HG03108 (cell line): ENCODE measurements at regions not wholly inside any gene's neighbourhood (a gene's known extent, or its start where the extent isn't known, plus 50 kb on each side); places are given as distances from the start of the nearest gene placed in this dataset.

Experiments used
- ATAC-seq: cut with Tn5 transposase; IDR thresholded peaks from one replicate; pipeline ENCODE4 v1.9.1; 2021; ENCODE audit warnings: moderate library complexity; ENCODE audit not compliant: unreplicated experiment

DNA sequence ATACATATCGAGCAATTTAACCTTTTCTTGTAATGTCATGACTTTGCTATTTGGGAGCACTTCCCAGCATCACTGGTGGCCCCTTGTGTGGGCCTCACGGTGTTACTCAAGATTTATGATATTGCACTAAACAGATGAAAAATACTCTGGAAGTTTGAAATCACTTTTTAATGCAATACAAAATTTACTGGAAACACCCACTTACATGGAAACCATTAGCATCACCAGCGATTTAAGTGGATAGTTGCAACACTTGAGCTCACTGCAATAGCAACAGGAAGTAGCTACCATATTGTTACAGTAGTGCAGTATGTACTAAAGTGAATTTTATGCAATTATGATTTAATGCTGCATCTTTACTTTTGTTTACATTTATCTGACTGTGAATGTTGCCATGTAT, 184.4 kb downstream of the MDFIC start:
- no peak for ATAC-seq

DNA sequence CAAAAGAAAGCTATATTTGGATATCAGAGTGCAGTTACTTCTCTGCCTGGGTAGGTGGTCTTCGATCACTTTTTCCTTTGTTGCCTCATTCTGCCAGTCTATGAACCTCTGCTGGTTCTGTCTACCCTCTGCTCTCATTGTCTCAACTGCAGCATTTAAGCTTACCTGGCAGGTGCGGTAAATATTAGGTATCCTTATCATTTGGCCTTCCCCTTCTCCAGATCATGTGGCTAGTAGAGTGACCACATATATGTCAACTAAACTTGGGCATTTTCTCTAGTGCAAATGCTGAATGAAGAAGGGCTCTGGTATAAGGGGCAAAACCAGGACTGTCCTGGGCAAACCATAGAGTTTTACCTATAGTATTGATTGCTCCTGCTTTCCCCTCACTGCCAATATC, 180.8 kb downstream of the MDFIC start:
- no peak for ATAC-seq

DNA sequence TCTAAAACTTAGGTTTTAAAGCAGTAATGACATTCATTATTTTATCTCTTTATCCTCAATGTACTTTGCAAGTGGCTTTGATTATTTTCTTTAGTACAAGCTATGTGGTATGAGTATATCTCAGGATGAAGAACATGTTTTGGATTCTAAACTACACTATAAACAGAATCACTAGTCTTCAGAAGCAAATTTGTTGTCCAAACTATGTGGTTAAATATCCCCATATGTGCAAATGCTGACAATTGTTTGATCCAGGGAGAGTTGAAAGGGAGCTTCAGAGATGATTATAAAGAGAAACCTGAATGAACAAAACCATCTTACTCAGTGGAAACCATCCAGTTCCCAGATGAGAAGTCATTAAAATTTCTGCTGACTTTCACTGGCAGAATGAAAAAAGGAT, 179.3 kb downstream of the MDFIC start:
- no peak for ATAC-seq

DNA sequence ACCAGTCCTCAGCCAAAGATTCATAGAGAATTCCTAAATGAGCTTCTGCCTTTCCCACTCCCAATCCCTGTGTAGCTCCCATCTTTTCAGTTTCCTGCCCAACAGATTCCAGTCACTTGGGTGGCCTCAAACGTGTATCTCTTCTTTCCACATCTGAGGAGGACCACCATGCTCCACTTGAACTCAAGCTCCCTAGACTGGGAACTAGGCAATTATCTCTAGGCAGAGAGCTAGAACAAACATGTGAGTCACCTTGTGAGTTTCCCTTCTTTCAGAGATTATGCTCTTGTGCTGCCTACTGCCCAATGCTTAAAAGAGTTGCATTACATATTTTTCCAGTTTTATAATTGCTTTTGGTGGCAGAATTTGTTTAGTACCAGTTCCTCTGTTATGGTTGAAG, 178.0 kb downstream of the MDFIC start:
- no peak for ATAC-seq

DNA sequence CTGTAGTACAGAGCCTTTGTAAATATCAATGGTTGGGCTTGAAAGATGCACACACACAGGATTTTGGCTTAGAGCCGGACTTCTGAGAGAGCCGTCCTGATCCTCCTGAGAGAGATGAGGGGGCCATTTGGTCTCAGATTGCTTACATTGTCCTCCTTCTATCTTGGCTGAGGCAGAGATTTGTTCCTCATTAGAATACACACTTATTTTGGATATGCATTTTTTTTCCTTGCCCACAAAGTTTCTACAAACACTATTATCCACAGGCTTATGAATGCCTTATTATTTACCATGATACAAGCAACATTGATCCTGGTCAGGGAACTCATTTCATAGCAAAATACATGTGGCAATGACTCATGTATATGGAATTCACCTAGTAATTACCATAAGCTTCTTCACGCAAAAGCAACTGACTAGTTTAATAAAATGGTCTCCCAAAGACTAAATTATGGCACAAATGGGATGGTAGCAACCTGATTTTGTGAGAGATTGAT, 175.3 kb downstream of the MDFIC start:
- ATAC-seq = no peak

DNA sequence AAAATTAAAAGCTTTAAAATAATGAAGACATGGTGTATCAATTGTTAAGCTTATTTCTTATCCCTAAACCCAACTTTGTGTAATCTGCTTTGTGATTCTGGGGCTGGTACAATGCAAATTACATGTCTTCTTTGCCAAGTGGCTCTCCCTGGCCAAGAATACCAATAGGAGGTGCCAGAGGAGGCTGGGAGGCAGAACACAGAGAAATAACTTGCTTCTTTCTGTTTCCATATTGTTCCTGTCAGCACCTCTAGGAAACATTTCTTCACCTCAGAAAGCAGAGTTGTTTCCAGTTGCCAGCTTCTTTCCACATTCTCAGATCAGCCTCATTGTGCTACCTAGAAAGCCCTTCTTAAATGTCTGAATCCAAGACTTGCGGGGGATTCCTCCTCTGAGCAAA, 174.4 kb downstream of the MDFIC start:
- no peak for ATAC-seq

DNA sequence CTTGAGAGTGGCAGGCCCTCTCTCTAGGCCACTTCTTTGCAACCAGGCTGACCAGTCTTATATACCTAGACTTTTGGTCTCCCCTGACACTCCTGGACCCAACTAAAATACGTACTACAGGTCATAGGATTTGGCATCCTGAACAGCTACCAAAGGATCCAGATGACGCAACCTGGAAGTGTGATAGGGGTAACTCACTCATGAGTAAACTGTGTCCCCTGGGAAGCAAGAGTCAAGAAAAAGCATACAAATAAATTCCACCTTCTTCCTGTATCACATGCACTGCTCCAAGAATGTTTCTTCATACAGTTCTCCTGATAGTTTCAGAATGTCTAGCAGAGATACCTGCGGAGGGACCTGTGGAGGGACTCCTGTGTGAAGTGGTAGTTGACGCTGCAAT, 172.3 kb downstream of the MDFIC start:
- ATAC-seq = no peak

DNA sequence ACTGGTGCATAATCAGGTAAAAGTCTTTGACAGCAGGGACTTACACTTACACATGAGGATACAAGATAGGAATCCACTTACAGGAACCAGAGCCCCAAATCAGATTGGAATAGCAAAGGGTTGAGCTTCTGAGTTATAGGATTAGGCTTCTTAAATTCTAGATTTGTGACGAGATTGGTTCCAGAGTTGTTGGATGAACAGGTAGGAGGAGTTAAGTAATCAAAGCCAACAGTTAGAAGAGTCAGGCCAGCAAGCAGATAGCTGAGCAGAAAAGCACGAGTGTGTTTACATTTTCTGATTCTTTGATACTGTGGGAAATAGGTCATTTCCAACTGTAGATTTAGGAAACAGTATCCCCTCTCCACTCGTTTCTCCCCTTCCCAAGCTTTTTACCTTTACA, 167.0 kb downstream of the MDFIC start:
- ATAC-seq = no peak

DNA sequence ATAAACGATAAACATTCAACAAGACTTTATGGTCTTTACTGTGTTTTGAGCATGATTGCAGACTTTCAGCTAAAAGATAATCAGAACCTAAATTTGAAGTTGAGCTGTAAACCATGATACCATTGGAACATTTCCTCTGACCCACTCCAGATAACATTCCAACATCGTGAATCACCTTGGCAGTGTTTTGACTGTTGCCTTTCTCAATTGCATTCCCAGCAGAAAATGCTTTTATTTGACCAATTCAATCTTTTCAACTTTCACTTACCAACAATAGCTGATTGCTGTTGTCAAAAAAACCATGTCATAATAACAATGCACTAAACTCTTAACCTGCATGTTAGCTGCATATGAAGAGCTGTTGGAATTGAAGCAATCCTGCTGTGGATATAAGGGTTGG, 165.5 kb downstream of the MDFIC start:
- no peak for ATAC-seq

DNA sequence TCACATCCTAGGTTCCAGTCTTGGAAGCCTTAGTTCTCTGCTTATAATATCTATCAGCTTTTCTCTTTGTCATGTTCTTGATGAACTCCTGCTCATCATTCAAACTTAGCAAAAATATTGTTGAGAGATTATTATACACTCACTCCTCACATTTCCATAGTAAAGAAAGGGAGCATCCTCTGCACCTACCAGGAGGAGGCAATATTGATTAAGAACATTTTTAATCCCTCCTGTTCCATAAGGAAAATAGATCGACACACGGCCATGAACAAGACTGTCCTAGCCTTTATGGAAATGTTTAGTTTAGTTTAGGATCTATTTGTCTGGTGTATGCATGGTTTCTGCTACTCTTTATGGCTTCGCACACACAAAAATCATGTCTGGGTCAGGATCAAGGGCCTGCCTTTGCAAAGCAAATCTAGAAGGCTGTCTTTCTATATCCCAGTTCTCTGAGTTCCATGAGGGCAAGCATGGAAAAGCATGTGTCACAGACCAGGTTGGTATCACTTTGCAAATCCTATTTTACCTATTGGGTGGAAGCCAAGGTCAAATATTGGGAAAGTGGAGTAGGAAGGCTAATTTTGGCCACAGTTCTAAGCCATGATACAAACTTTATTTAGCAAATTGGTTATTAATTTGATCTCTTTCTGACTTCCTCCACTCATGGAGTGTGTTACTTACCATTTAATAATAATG, 164.4 kb downstream of the MDFIC start:
- ATAC-seq = no peak

DNA sequence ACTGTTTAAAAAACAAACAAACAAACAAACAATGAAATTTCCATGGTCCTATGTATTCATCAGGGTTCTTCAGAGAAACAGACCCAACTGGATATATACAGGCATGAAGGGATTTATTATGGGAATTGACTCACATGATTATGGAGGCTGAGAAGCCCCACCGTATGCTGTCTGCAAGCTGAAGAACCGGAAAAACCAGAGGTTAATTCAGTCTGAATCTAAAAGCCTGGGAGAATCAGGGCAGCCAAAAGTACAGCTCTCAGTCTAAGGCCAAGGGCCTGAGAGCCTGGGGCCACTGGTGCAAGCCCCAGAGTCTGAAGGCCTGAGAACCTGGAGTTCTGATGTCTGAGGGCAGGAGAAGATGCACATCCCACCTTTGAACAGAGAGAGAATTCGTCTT, 163.5 kb downstream of the MDFIC start:
- ATAC-seq = no peak

DNA sequence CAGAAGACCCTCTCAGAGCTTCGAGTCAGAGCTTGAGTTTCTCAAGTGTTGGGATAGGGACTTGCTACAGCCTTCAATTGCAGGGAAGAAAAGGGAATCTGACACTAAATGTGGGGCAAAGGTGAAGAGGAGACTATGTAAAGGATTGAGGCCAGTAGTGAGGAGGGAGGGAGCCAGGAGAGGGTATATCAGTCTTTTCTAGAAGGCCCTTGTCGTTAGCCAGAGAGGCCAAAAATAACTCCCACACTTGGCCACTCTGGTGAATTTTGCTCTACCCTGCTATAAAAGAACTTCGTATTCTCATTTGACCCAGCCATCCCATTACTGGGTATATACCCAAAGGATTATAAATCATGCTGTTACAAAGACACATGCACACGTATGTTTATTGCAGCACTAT, 162.0 kb downstream of the MDFIC start:
- ATAC-seq = no peak

DNA sequence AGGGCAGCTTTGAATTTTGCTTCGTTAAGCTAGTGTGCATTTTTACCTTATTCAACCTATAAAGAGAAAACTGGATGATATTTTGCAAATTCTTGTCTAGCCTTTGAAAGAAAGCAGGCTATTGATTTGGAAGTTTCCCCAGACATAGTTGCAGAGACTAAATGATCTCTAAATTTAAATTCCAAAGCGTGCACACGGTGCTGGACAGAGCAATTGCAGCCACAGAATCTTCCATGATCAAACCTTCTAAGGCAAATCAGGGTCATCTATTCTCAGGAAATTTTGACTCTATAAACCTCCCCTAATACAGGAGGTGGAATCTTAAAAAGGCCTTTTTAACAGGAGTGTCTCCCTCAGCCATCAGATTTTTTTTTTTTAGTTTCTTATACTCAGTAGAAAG, 159.9 kb downstream of the MDFIC start:
- ATAC-seq = no peak

DNA sequence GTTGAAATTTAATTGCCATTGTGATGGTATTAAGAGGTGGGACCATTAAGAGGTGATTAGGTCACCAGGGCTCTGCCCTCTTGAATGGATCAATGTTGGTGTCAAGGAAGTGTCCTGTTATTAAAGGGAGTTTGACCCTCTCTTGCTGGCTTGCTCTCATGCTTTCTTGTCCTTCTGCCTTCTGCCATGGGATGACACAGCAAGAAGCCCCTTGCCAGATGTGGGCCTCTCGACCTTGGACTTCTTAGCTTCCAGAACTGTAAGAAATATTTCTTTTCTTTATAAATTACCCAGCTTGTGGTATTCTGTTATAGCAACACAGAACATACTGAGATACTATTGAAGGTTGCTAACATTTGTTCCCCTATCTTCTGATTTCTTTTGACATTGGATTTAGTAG, 157.0 kb downstream of the MDFIC start:
- ATAC-seq = no peak

DNA sequence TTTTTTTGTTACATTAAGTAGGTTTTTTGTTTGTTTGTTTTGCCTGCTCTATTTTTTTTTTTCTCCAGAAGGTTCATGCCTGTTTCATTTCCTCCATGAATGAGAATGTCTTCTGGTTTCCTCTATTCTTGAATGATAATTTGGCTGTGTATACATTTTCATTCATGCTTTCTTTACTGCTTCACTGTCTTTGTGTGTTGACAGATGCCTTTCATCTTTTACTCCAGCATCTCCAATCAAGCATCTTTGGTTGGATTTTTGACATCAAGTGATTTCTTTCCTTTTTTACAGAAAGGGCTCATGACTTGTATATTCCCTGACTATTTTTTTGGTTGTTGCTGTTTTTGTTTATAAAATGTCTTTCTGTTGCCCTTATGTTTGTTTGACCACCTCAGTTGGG, 156.5 kb downstream of the MDFIC start:
- no peak for ATAC-seq

DNA sequence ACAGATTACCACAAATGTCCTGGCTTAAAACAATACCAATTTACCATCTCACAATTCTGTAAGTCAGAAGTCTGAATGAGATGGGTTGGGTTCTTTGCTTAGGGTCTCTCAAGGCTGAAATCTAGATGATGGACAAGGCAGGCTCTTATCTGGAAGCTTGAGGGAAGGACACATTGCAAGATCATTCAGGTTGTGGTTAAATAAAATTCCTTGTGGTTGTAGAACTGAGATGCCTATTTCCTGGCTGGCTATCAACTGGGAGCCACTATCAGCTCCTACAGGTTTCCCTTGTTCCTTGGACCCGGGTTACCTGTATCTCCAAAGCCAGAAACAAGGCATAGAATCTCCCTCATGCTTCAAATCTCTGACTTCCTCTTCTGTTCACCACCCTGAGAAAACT, 148.4 kb downstream of the MDFIC start:
- no peak for ATAC-seq
